ENCODE measurements at regions not wholly inside any gene's neighbourhood (a gene's known extent, or its start where the extent isn't known, plus 50 kb on each side); places are given as distances from the start of the nearest gene placed in this dataset.

GRCh38 chr22:27245056-27245455 lies 556.5 kb downstream of the MN1 start:
- TF ChIP-seq, protein P1, sequence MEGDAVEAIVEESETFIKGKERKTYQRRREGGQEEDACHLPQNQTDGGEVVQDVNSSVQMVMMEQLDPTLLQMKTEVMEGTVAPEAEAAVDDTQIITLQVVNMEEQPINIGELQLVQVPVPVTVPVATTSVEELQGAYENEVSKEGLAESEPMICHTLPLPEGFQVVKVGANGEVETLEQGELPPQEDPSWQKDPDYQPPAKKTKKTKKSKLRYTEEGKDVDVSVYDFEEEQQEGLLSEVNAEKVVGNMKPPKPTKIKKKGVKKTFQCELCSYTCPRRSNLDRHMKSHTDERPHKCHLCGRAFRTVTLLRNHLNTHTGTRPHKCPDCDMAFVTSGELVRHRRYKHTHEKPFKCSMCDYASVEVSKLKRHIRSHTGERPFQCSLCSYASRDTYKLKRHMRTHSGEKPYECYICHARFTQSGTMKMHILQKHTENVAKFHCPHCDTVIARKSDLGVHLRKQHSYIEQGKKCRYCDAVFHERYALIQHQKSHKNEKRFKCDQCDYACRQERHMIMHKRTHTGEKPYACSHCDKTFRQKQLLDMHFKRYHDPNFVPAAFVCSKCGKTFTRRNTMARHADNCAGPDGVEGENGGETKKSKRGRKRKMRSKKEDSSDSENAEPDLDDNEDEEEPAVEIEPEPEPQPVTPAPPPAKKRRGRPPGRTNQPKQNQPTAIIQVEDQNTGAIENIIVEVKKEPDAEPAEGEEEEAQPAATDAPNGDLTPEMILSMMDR (IDR thresholded peaks at IDR 0.05; ENCODE audit: low read depth, low read length): no peak
- no peak for TF ChIP-seq EZH2phosphoT487 (IDR thresholded peaks at IDR 0.05; ENCODE audit: low read depth)
